ENCODE measurements at regions not wholly inside any gene's neighbourhood (a gene's known extent, or its start where the extent isn't known, plus 50 kb on each side); places are given as distances from the start of the nearest gene placed in this dataset.

- no peaks in the 10 kb centered on the region for H3K36me3 ChIP-seq (replicated peaks in 1 of 2; ENCODE audit: control insufficient read depth in 1 of 2, insufficient read depth in 2 of 2, low read length in 2 of 2)
- H3K9me3 ChIP-seq (replicated peaks in 1 of 2; ENCODE audit: control insufficient read depth in 1 of 2, insufficient read depth in 1 of 2, low read length in 2 of 2) = peaks cover 15 to 17% of the 10 kb centered on the region in 2 donors
- H3K4me1 ChIP-seq (ENCODE audit: control insufficient read depth in 1 of 2, insufficient read depth in 2 of 2, low read length in 2 of 2) = no peaks in the 10 kb centered on the region
- Mint-ChIP-seq H3K36me3 (no peaks in the 10 kb centered on the region), H3K4me1 (no peaks in the 10 kb centered on the region), H3K27ac (no peak overlapping the region), H3K27me3 (ENCODE audit: low read depth in 3 of 3) (peaks cover 0 to 2% (median 0%) of the 10 kb centered on the region in 3 donors), H3K4me3 (no peak overlapping the region), H3K9me3 (peaks cover 3 to 12% (median 7%) of the 10 kb centered on the region in 7 donors)
- no peaks in the 10 kb centered on the region for H3K79me2 ChIP-seq (ENCODE audit: insufficient read depth, low read length)
- no peak overlapping the region for H3K4me3 ChIP-seq (replicated peaks in 1 of 3; ENCODE audit: low read depth in 2 of 3, low read length in 3 of 3)
- no peak overlapping the region for H3K4me2 ChIP-seq (replicated peaks; ENCODE audit: extremely low read depth, low read length, poor library complexity, severe bottlenecking)
- TF ChIP-seq, protein P1, sequence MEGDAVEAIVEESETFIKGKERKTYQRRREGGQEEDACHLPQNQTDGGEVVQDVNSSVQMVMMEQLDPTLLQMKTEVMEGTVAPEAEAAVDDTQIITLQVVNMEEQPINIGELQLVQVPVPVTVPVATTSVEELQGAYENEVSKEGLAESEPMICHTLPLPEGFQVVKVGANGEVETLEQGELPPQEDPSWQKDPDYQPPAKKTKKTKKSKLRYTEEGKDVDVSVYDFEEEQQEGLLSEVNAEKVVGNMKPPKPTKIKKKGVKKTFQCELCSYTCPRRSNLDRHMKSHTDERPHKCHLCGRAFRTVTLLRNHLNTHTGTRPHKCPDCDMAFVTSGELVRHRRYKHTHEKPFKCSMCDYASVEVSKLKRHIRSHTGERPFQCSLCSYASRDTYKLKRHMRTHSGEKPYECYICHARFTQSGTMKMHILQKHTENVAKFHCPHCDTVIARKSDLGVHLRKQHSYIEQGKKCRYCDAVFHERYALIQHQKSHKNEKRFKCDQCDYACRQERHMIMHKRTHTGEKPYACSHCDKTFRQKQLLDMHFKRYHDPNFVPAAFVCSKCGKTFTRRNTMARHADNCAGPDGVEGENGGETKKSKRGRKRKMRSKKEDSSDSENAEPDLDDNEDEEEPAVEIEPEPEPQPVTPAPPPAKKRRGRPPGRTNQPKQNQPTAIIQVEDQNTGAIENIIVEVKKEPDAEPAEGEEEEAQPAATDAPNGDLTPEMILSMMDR (IDR thresholded peaks at IDR 0.05) = no peak
- no peak overlapping the region for H3K9ac ChIP-seq (ENCODE audit: insufficient read depth, low read length, poor library complexity, severe bottlenecking)
- H3K27me3 ChIP-seq (ENCODE audit: control insufficient read depth in 2 of 2, insufficient read depth in 2 of 2, low read length in 2 of 2) = no peaks in the 10 kb centered on the region
- H2AFZ ChIP-seq (ENCODE audit: insufficient read depth, low read depth, low read length, poor library complexity, severe bottlenecking) = no peak overlapping the region
- no peak for DNase-seq
- H4K20me1 ChIP-seq (ENCODE audit: insufficient read depth, low read length) = no peaks in the 10 kb centered on the region
- H3K27ac ChIP-seq (ENCODE audit: low read depth in 1 of 2, low read length in 2 of 2) = no peak overlapping the region
- intact Hi-C loops (cut with micrococcal nuclease) = no loop called here
- WGBS (ENCODE audit: insufficient coverage) = 98% methylated on average over 24 of the region's 24 CpGs
Measured at GRCh38 chr12:86600664-86601231, 344.6 kb upstream of the MGAT4C start.

DNA sequence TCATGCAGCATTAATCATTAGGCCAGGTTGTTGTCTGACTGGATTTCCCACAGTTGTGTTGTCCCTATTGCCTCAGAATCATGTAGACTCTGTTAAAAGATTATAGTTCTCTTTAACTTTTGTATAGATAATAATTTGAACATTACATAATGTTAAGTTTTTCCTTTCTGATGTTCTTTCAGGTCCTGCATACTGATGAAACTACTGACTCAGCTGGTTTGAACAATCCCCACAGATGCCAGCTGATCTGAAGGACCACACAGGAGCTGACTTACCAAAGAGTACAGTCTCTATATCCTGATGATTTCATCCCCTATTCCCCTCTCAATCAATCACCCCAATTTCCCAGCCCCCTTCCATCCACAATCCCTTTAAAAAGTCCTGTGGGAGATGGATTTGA lies 341.2 kb upstream of the MGAT4C start:
- H3K9me3 Mint-ChIP-seq = peaks cover 3 to 12% (median 7%) of the 10 kb centered on the region in 7 donors
- H3K27ac Mint-ChIP-seq = no peak overlapping the region
- no peak for DNase-seq

More for the DNA sequence above, 341.2 kb upstream of the MGAT4C start:
- no peak overlapping the region for H3K27ac ChIP-seq (ENCODE audit: low read depth in 1 of 2, low read length in 2 of 2)
- no peaks in the 10 kb centered on the region for H4K20me1 ChIP-seq (ENCODE audit: insufficient read depth, low read length)
- Mint-ChIP-seq H3K27me3 (ENCODE audit: low read depth in 3 of 3) (peaks cover 0 to 2% (median 0%) of the 10 kb centered on the region in 3 donors), H3K36me3 (no peaks in the 10 kb centered on the region), H3K4me1 (no peaks in the 10 kb centered on the region), H3K4me3 (no peak overlapping the region)
- H3K79me2 ChIP-seq (ENCODE audit: insufficient read depth, low read length) = no peaks in the 10 kb centered on the region
- H3K27me3 ChIP-seq (ENCODE audit: control insufficient read depth in 2 of 2, insufficient read depth in 2 of 2, low read length in 2 of 2) = no peaks in the 10 kb centered on the region
- H3K9ac ChIP-seq (ENCODE audit: insufficient read depth, low read length, poor library complexity, severe bottlenecking) = no peak overlapping the region
- H2AFZ ChIP-seq (ENCODE audit: insufficient read depth, low read depth, low read length, poor library complexity, severe bottlenecking) = no peak overlapping the region
- no peak overlapping the region for H3K4me3 ChIP-seq (replicated peaks in 1 of 3; ENCODE audit: low read depth in 2 of 3, low read length in 3 of 3)
- H3K4me2 ChIP-seq (replicated peaks; ENCODE audit: extremely low read depth, low read length, poor library complexity, severe bottlenecking) = no peak overlapping the region
- H3K9me3 ChIP-seq (replicated peaks in 1 of 2; ENCODE audit: control insufficient read depth in 1 of 2, insufficient read depth in 1 of 2, low read length in 2 of 2) = peaks cover 15 to 17% of the 10 kb centered on the region in 2 donors
- intact Hi-C loops (cut with micrococcal nuclease) = no loop called here
- H3K36me3 ChIP-seq (replicated peaks in 1 of 2; ENCODE audit: control insufficient read depth in 1 of 2, insufficient read depth in 2 of 2, low read length in 2 of 2) = no peaks in the 10 kb centered on the region
- H3K4me1 ChIP-seq (ENCODE audit: control insufficient read depth in 1 of 2, insufficient read depth in 2 of 2, low read length in 2 of 2) = no peaks in the 10 kb centered on the region
- TF ChIP-seq, protein P1 (IDR thresholded peaks at IDR 0.05) = no peak

Measured in CD14-positive monocyte (primary cell).